OCI-LY1 (cell line): ENCODE measurements at regions not wholly inside any gene's neighbourhood (a gene's known extent, or its start where the extent isn't known, plus 50 kb on each side); places are given as distances from the start of the nearest gene placed in this dataset.

Source experiments
- H2AFZ ChIP-seq: fragments of 200-600 bp; sonication (generic), shearing (Covaris generic); 2 replicates; pipeline ENCODE4 v1.6.0; 2014; ENCODE audit warnings: antibody characterized with exemption, mild to moderate bottlenecking, low read length
- H3F3A ChIP-seq: fragments of 200-600 bp; sonication (generic), shearing (Covaris generic); 2 replicates; pipeline ENCODE4 v1.6.0; 2014; ENCODE audit warnings: mild to moderate bottlenecking, antibody characterized with exemption, low read length, moderate library complexity; ENCODE audit not compliant: insufficient read depth
- H3K27ac ChIP-seq: fragments of 200-600 bp; sonication (generic); 2 replicates; pipeline ENCODE4 v1.5.1; 2014; ENCODE audit warnings: low read length, mixed run types, mild to moderate bottlenecking, low read depth; ENCODE audit not compliant: poor library complexity, severe bottlenecking
- H3K27me3 ChIP-seq: fragments of 200-600 bp; sonication (generic); 2 replicates; pipeline ENCODE4 v1.6.0; 2014; ENCODE audit warnings: antibody characterized with exemption, mild to moderate bottlenecking, low read length, moderate library complexity; ENCODE audit not compliant: insufficient read depth
- H3K36me3 ChIP-seq: fragments of 200-600 bp; sonication (generic); 2 replicates; pipeline ENCODE4 v1.6.1; 2014; ENCODE audit warnings: mild to moderate bottlenecking, antibody characterized with exemption, low read length, moderate library complexity, mixed read lengths; ENCODE audit not compliant: insufficient read depth
- H3K4me1 ChIP-seq: fragments of 200-600 bp; sonication (generic); 2 replicates; pipeline ENCODE4 v1.5.1; 2014; ENCODE audit warnings: mild to moderate bottlenecking, low read length, moderate library complexity; ENCODE audit not compliant: insufficient read depth, severe bottlenecking
- H3K4me2 ChIP-seq: fragments of 200-600 bp; sonication (generic), shearing (Covaris generic); 2 replicates; pipeline ENCODE4 v1.6.1; 2014; ENCODE audit warnings: low read length
- H3K4me3 ChIP-seq: fragments of 200-600 bp; sonication (generic); 2 replicates; pipeline ENCODE4 v1.5.1; 2014; ENCODE audit warnings: low read length, low read depth, mild to moderate bottlenecking, mixed read lengths; ENCODE audit not compliant: poor library complexity, severe bottlenecking
- H3K79me2 ChIP-seq: fragments of 200-600 bp; shearing (Covaris generic); 2 replicates; pipeline ENCODE4 v1.6.1; 2016; ENCODE audit warnings: mixed run types, low read length, mixed read lengths; ENCODE audit not compliant: insufficient read depth
- H3K9ac ChIP-seq: fragments of 200-600 bp; sonication (generic), shearing (Covaris generic); 2 replicates; pipeline ENCODE4 v1.6.1; 2014; ENCODE audit warnings: mild to moderate bottlenecking, low read length, mixed read lengths
- H3K9me2 ChIP-seq: fragments of 200-600 bp; sonication (generic), shearing (Covaris generic); 2 replicates; pipeline ENCODE4 v1.6.1; 2014; ENCODE audit warnings: low read depth, mild to moderate bottlenecking, low read length, mixed read lengths
- H3K9me3 ChIP-seq: fragments of 200-600 bp; shearing (Covaris generic); 2 replicates; pipeline ENCODE4 v1.6.1; 2014; ENCODE audit warnings: low read length, mixed read lengths
- H4K20me1 ChIP-seq: fragments of 200-600 bp; sonication (generic), shearing (Covaris generic); 2 replicates; pipeline ENCODE4 v1.6.0; 2016; ENCODE audit warnings: mild to moderate bottlenecking, low read length; ENCODE audit not compliant: insufficient read depth
- EZH2 ChIP-seq: fragments of 200-600 bp; sonication (generic), shearing (Covaris generic); IDR thresholded peaks from 2 replicates; pipeline ENCODE4 v1.8.0; 2017; ENCODE audit warnings: borderline replicate concordance, mixed run types, mild to moderate bottlenecking, antibody characterized with exemption, low read length, moderate library complexity, mixed read lengths
- TF ChIP-seq, protein P1 (sequence below): fragments of 200-600 bp; sonication (generic), shearing (Covaris generic); IDR thresholded peaks from 2 replicates; pipeline ENCODE4 v1.5.1; 2017; ENCODE audit warnings: mild to moderate bottlenecking, antibody characterized with exemption, low read length, moderate library complexity, mixed read lengths

DNA sequence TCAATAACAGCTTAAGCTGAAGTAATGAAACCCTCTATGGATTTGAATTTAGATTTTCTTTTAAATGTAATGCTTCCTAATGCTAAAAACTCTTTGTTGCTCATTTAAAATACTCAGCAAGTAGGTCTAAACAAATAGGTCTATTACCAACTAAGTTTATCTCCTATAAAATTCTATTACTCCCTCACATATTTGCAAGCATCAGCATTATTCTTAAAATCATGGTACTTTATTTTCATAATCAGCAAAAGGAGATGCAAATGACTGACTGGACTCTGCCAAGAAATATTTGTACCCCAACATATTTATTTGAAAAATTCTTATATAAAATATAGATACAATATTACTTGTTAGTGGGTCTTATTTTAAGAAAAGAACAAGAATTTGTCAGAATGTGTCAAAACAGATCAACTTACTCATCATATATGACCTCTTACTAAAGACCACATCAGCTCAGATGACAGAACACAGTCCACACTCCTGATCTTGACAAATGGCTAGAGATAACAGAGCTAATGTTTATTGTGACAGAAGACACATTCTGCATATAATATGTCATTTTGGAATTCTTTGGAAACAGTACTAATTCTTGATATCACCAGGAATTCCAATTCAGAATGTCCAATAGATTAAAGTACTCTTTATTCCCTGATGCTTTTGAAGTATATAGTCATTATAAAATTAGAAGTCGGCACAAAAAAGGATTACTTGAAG, 704.6 kb upstream of the PCDH9 start:
- Histone ChIP-seq H3K36me3 (no peaks in the 10 kb centered on the region), H3F3A (no peaks in the 10 kb centered on the region), H3K9me3 (no peaks in the 10 kb centered on the region), H3K9ac (no peak overlapping the region), H3K4me1 (no peaks in the 10 kb centered on the region), H3K9me2 (no peaks in the 10 kb centered on the region), H3K27ac (no peak overlapping the region), H3K79me2 (no peaks in the 10 kb centered on the region), H4K20me1 (no peaks in the 10 kb centered on the region), H3K27me3 (no peaks in the 10 kb centered on the region), H2AFZ (no peak overlapping the region), H3K4me3 (no peak overlapping the region), H3K4me2 (no peak overlapping the region)
- no peak for TF ChIP-seq EZH2

- Histone ChIP-seq H3K9ac (no peak overlapping the region), H3K79me2 (no peaks in the 10 kb centered on the region), H3K9me2 (no peaks in the 10 kb centered on the region), H2AFZ (no peak overlapping the region), H3K4me1 (no peaks in the 10 kb centered on the region), H3K27me3 (no peaks in the 10 kb centered on the region), H4K20me1 (no peaks in the 10 kb centered on the region), H3F3A (no peaks in the 10 kb centered on the region), H3K36me3 (no peaks in the 10 kb centered on the region), H3K27ac (no peak overlapping the region), H3K4me3 (no peak overlapping the region), H3K4me2 (no peak overlapping the region), H3K9me3 (no peaks in the 10 kb centered on the region)
- TF ChIP-seq EZH2: no peak
- TF ChIP-seq, protein P1, sequence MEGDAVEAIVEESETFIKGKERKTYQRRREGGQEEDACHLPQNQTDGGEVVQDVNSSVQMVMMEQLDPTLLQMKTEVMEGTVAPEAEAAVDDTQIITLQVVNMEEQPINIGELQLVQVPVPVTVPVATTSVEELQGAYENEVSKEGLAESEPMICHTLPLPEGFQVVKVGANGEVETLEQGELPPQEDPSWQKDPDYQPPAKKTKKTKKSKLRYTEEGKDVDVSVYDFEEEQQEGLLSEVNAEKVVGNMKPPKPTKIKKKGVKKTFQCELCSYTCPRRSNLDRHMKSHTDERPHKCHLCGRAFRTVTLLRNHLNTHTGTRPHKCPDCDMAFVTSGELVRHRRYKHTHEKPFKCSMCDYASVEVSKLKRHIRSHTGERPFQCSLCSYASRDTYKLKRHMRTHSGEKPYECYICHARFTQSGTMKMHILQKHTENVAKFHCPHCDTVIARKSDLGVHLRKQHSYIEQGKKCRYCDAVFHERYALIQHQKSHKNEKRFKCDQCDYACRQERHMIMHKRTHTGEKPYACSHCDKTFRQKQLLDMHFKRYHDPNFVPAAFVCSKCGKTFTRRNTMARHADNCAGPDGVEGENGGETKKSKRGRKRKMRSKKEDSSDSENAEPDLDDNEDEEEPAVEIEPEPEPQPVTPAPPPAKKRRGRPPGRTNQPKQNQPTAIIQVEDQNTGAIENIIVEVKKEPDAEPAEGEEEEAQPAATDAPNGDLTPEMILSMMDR: no peak
These were observed 702.9 kb upstream of the PCDH9 start for GRCh38 chr13:67932991-67933390.

- Histone ChIP-seq H3K9ac (no peak overlapping the region), H3K36me3 (no peaks in the 10 kb centered on the region), H3K27ac (no peak overlapping the region), H3K9me2 (no peaks in the 10 kb centered on the region), H3F3A (no peaks in the 10 kb centered on the region; the same call in 1 of the 2 replicates), H3K4me2 (no peak overlapping the region), H3K9me3 (no peaks in the 10 kb centered on the region), H3K79me2 (no peaks in the 10 kb centered on the region), H3K4me1 (no peaks in the 10 kb centered on the region), H2AFZ (no peak overlapping the region), H3K27me3 (no peaks in the 10 kb centered on the region), H3K4me3 (no peak overlapping the region), H4K20me1 (no peaks in the 10 kb centered on the region)
- TF ChIP-seq, protein P1: no peak
- no peak for TF ChIP-seq EZH2
These were observed 687.3 kb upstream of the PCDH9 start for GRCh38 chr13:67917291-67917987.
